T-helper 17 cell (primary cell): ENCODE measurements at regions not wholly inside any gene's neighbourhood (a gene's known extent, or its start where the extent isn't known, plus 50 kb on each side); places are given as distances from the start of the nearest gene placed in this dataset.

Experiments
- ATAC-seq: fragments of 150-1000 bp; cut with Tn5 transposase; 2 replicates; pipeline ENCODE4 v1.10.0; 2021; ENCODE audit warnings: mild to moderate bottlenecking, moderate library complexity
- DNase-seq, 3 donors: peaks; one replicate each; pipeline versions ENCODE4 v3.0.0 to v3.0.0-alpha.2; 2020 to 2021
- H3K9me3 ChIP-seq: one replicate; pipeline ENCODE4 v1.7.0; 2013; ENCODE audit warnings: low read length, mild to moderate bottlenecking; ENCODE audit not compliant: control insufficient read depth, poor library complexity, severe bottlenecking
- H3K27ac Mint-ChIP-seq: one replicate; pipeline ENCODE4 v1.8.0; 2022; ENCODE audit warnings: mild to moderate bottlenecking, moderate library complexity, mixed read lengths
- H3K27me3 Mint-ChIP-seq: one replicate; pipeline ENCODE4 v1.8.0; 2022; ENCODE audit warnings: mixed read lengths
- H3K36me3 Mint-ChIP-seq: one replicate; pipeline ENCODE4 v1.8.0; 2022; ENCODE audit warnings: low read depth, mixed read lengths
- H3K4me1 Mint-ChIP-seq: one replicate; pipeline ENCODE4 v1.8.0; 2022; ENCODE audit warnings: mild to moderate bottlenecking, mixed read lengths
- H3K4me3 Mint-ChIP-seq: one replicate; pipeline ENCODE4 v1.8.0; 2022; ENCODE audit warnings: mild to moderate bottlenecking, moderate library complexity, mixed read lengths

DNA sequence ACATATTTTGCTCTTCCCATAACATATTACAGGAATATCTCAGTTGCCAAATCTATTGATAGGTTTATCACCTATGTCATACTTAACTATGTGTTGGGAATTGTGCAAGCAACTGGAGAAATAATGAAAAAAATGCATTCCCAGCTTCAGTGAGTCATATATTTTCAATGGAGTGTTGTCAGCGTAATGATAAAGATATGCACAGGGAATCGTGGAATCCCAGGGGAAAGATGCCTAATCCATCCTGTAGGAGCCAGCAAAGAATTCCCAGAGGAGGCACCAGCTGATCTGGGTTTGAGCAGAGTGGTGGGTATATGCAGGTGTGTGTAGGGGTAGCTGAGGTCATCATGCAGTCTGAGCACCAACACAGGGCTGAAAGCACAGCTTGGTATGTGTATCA lies 213.3 kb upstream of the DAB1 start:
- ATAC-seq (no peak), DNase-seq (no peak)
- Mint-ChIP-seq H3K27me3 (peaks cover 34% of the 10 kb centered on the region), H3K4me1 (no peaks in the 10 kb centered on the region), H3K4me3 (no peak overlapping the region), H3K36me3 (no peaks in the 10 kb centered on the region), H3K27ac (no peak overlapping the region)
- no peaks in the 10 kb centered on the region for H3K9me3 ChIP-seq

- ATAC-seq, result no peak
- DNase-seq, result no peak
- H3K36me3 Mint-ChIP-seq, result no peaks in the 10 kb centered on the region
- H3K27ac Mint-ChIP-seq, result no peak overlapping the region
- H3K4me1 Mint-ChIP-seq, result no peaks in the 10 kb centered on the region
- H3K9me3 ChIP-seq, result no peaks in the 10 kb centered on the region
- H3K4me3 Mint-ChIP-seq, result no peak overlapping the region
- peaks cover 44% of the 10 kb centered on the region for H3K27me3 Mint-ChIP-seq
Measured at GRCh38 chr1:57633881-57634280, 210.0 kb upstream of the DAB1 start.

DNA sequence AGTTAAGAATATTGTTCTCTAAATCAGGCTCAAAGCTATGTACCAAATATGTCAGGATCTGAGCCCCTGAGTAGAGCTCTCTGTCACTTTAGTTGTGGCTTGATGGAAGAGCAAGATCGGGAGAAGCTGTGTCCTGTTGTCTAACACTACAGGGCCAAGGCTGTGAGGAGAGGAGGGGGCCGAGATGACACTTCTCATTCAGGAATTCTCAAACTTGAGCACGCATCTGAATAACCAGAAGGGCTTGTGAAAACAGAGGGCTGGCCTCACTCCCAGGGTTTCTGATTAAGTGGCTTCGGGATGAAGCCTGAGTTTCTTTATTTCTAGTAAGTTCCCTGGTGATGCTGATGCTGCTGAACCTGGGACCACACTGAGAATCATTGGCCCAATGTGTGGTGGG lies 209.2 kb upstream of the DAB1 start:
- no peak for ATAC-seq
- H3K36me3 Mint-ChIP-seq, result no peaks in the 10 kb centered on the region
- no peak overlapping the region for H3K4me3 Mint-ChIP-seq
- DNase-seq, result no peak
- no peak overlapping the region for H3K27ac Mint-ChIP-seq
- no peaks in the 10 kb centered on the region for H3K9me3 ChIP-seq
- peaks cover 44% of the 10 kb centered on the region for H3K27me3 Mint-ChIP-seq
- no peaks in the 10 kb centered on the region for H3K4me1 Mint-ChIP-seq

GRCh38 chr1:57632401-57632800 lies 208.5 kb upstream of the DAB1 start:
- no peaks in the 10 kb centered on the region for H3K9me3 ChIP-seq
- no peaks in the 10 kb centered on the region for H3K36me3 Mint-ChIP-seq
- no peaks in the 10 kb centered on the region for H3K4me1 Mint-ChIP-seq
- ATAC-seq (no peak), DNase-seq (no peak)
- H3K27ac Mint-ChIP-seq, result no peak overlapping the region
- no peak overlapping the region for H3K4me3 Mint-ChIP-seq
- H3K27me3 Mint-ChIP-seq, result peaks cover 42% of the 10 kb centered on the region

- ATAC-seq (no peak), DNase-seq (no peak)
- no peak overlapping the region for H3K27ac Mint-ChIP-seq
- peaks cover 27% of the 10 kb centered on the region for H3K27me3 Mint-ChIP-seq
- no peaks in the 10 kb centered on the region for H3K9me3 ChIP-seq
- no peaks in the 10 kb centered on the region for H3K4me1 Mint-ChIP-seq
- no peak overlapping the region for H3K4me3 Mint-ChIP-seq
- H3K36me3 Mint-ChIP-seq, result peaks cover 2% of the 10 kb centered on the region
Measured at GRCh38 chr1:57627612-57628011, 203.8 kb upstream of the DAB1 start.

DNA sequence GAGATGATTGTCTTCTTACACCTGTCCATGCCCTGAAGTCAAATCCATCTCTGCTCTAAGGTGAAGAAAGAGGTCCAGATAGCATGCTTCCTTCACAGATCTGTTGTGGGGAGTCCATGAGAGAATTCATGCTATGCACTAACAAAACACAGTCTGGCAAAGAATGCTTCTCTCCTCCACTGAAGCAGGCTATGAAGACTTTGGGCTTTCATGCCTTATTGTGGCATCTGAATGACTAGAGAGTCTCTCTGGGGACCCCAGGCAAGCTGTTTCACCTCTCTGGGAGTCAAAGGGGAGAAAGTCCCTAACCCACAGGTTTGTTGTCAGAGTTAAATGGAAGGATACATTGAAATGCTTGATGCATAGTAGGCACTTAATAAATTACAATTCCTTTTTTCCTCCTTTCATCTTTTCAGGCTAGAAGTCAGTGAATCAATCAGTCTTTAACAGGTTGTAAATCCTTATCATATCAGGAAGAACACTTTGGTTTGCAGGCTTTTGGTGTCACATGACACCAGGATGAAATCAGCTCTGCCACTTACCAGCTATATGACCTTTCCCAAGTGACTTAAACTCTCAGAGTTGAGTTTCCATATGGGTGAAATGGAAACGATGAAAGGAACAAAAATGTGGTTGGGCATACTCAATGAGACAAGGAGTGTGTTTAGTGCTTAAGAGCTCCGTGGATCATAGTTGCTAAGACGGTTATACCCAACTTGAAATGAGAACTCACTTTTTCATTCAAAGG lies 200.1 kb upstream of the DAB1 start:
- ATAC-seq, result no peak
- no peaks in the 10 kb centered on the region for H3K9me3 ChIP-seq
- peaks cover 2% of the 10 kb centered on the region for H3K36me3 Mint-ChIP-seq
- H3K27ac Mint-ChIP-seq, result no peak overlapping the region
- H3K4me3 Mint-ChIP-seq, result no peak overlapping the region
- DNase-seq, result no peak
- H3K4me1 Mint-ChIP-seq, result no peaks in the 10 kb centered on the region
- H3K27me3 Mint-ChIP-seq, result peaks cover 17% of the 10 kb centered on the region

- H3K9me3 ChIP-seq, result no peaks in the 10 kb centered on the region
- no peak for DNase-seq
- Mint-ChIP-seq H3K27me3 (peaks cover 17% of the 10 kb centered on the region), H3K36me3 (peaks cover 2% of the 10 kb centered on the region), H3K27ac (no peak overlapping the region), H3K4me3 (no peak overlapping the region), H3K4me1 (no peaks in the 10 kb centered on the region)
- no peak for ATAC-seq
Measured at GRCh38 chr1:57623039-57623790, 199.4 kb upstream of the DAB1 start.

- H3K4me3 Mint-ChIP-seq, result no peak overlapping the region
- peaks cover 27% of the 10 kb centered on the region for H3K27me3 Mint-ChIP-seq
- ATAC-seq (no peak), DNase-seq (no peak)
- H3K9me3 ChIP-seq, result no peaks in the 10 kb centered on the region
- no peak overlapping the region for H3K27ac Mint-ChIP-seq
- no peaks in the 10 kb centered on the region for H3K4me1 Mint-ChIP-seq
- H3K36me3 Mint-ChIP-seq, result no peaks in the 10 kb centered on the region
Measured at GRCh38 chr1:57621776-57622175, 197.9 kb upstream of the DAB1 start.

DNA sequence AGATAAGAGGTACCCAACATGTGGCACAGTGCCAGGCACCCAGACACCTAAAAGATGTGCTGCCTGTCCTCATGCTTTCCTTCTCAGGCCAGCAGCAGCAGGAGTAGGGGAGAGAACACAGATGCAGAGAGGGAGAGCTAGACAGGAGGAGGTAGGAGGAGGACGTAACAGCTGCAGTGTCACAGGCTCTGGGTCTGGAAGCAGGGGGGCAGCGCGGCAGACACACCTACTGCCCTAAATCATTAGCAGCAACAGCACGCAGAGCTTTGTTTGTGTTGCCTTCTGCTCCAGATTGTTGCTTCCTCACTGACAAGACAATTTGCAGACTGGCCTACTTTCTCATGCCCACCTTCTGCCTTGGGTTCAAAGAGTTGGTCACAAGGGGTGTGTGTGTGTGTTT lies 196.7 kb upstream of the DAB1 start:
- H3K36me3 Mint-ChIP-seq, result no peaks in the 10 kb centered on the region
- ATAC-seq (no peak), DNase-seq (no peak)
- H3K9me3 ChIP-seq, result no peaks in the 10 kb centered on the region
- H3K4me1 Mint-ChIP-seq, result no peaks in the 10 kb centered on the region
- no peak overlapping the region for H3K4me3 Mint-ChIP-seq
- H3K27ac Mint-ChIP-seq, result no peak overlapping the region
- H3K27me3 Mint-ChIP-seq, result peaks cover 26% of the 10 kb centered on the region

DNA sequence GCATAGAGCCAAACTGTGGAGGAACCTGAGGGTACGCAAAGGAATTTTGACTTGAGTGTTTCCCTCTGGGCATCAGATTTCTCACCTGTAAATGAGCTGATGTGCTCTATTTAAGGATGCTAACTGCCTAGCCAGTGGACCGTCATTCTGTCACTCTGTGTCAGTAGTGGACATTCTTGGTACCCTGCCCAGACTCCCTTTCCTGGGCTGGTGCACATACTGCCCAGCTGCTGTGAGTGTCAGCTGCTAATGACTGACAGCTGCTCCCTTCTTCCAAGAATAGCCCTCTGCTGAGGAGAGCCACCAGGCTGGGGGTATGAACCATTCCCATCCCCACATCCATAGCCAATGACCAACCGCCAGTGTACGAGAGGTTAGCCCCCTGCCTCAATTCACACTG lies 193.1 kb upstream of the DAB1 start:
- no peak for ATAC-seq
- no peak for DNase-seq

DNA sequence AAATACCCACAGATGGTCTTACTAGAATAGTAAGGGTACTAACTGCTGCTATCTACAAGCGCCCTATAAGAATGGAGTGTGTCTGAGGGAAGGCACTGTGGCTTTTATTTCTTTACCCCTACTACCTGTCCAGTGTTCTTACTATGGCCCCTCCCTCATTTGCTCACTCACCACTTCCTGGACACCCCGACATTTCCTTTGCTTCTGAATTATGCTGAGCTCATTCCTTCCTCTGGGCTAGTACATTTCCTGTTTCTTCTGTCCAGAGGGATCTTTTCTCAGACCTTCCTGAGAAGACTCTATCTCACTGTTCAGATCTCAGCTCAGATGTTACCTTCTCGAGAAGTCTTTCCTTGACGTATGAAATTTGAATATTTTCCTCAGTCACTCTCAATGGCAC lies 192.1 kb upstream of the DAB1 start:
- no peaks in the 10 kb centered on the region for H3K36me3 Mint-ChIP-seq
- ATAC-seq, result no peak

More for the DNA sequence above, 193.1 kb upstream of the DAB1 start:
- Mint-ChIP-seq H3K4me1 (no peaks in the 10 kb centered on the region), H3K4me3 (no peak overlapping the region), H3K27me3 (peaks cover 26% of the 10 kb centered on the region), H3K36me3 (no peaks in the 10 kb centered on the region), H3K27ac (no peak overlapping the region)
- no peaks in the 10 kb centered on the region for H3K9me3 ChIP-seq

GRCh38 chr1:57612833-57613232 lies 189.0 kb upstream of the DAB1 start:
- DNase-seq, result no peak
- ATAC-seq, result no peak
- Mint-ChIP-seq H3K27me3 (peaks cover 31% of the 10 kb centered on the region), H3K27ac (no peak overlapping the region), H3K36me3 (no peaks in the 10 kb centered on the region), H3K4me3 (no peak overlapping the region), H3K4me1 (no peaks in the 10 kb centered on the region)
- H3K9me3 ChIP-seq, result no peaks in the 10 kb centered on the region

More for the DNA sequence above, 192.1 kb upstream of the DAB1 start:
- no peaks in the 10 kb centered on the region for H3K4me1 Mint-ChIP-seq
- DNase-seq, result no peak
- no peak overlapping the region for H3K4me3 Mint-ChIP-seq
- H3K27me3 Mint-ChIP-seq, result peaks cover 26% of the 10 kb centered on the region
- no peaks in the 10 kb centered on the region for H3K9me3 ChIP-seq
- H3K27ac Mint-ChIP-seq, result no peak overlapping the region

- Mint-ChIP-seq H3K27me3 (peaks cover 24% of the 10 kb centered on the region), H3K36me3 (no peaks in the 10 kb centered on the region), H3K4me1 (no peaks in the 10 kb centered on the region), H3K27ac (no peak overlapping the region), H3K4me3 (no peak overlapping the region)
- H3K9me3 ChIP-seq, result no peaks in the 10 kb centered on the region
- ATAC-seq (no peak), DNase-seq (no peak)
Measured at GRCh38 chr1:57605933-57606332, 182.1 kb upstream of the DAB1 start.

GRCh38 chr1:57603696-57604095 lies 179.8 kb upstream of the DAB1 start:
- no peaks in the 10 kb centered on the region for H3K4me1 Mint-ChIP-seq
- peaks cover 34% of the 10 kb centered on the region for H3K27me3 Mint-ChIP-seq
- no peak overlapping the region for H3K4me3 Mint-ChIP-seq
- no peak for ATAC-seq
- no peak overlapping the region for H3K27ac Mint-ChIP-seq
- H3K36me3 Mint-ChIP-seq, result no peaks in the 10 kb centered on the region
- H3K9me3 ChIP-seq, result no peaks in the 10 kb centered on the region
- no peak for DNase-seq
